Sigmoid colon (tissue), 4 donors: ENCODE measurements at regions not wholly inside any gene's neighbourhood (a gene's known extent, or its start where the extent isn't known, plus 50 kb on each side); places are given as distances from the start of the nearest gene placed in this dataset.

Experiments
- EP300 ChIP-seq, 4 donors: sonication (generic); formaldehyde crosslinking; IDR thresholded peaks; one replicate each; pipeline ENCODE4 v1.6.1; 2017; ENCODE audit warnings: antibody characterized with exemption in 4 of 4
- POLR2A ChIP-seq, 2 donors: fragments of 450-650 bp; IDR thresholded peaks; one replicate each; pipeline ENCODE4 v1.6.1; 2016; ENCODE audit warnings: antibody characterized with exemption in 2 of 2, mild to moderate bottlenecking in 2 of 2, moderate library complexity in 2 of 2
- TF ChIP-seq, protein P1 (sequence below), 4 experiments: fragments of 450-650 bp in 3 of 4; fragments of 200-600 bp in 1 of 4; IDR thresholded peaks; one replicate each; pipeline ENCODE4 v1.5.1; 2016 to 2019; ENCODE audit warnings: antibody characterized with exemption in 4 of 4, mild to moderate bottlenecking in 3 of 4, moderate library complexity in 2 of 4

- TF ChIP-seq EP300 (IDR thresholded peaks at IDR 0.05), result no peak
- no peak for TF ChIP-seq POLR2A (IDR thresholded peaks at IDR 0.05)
- TF ChIP-seq, protein P1, sequence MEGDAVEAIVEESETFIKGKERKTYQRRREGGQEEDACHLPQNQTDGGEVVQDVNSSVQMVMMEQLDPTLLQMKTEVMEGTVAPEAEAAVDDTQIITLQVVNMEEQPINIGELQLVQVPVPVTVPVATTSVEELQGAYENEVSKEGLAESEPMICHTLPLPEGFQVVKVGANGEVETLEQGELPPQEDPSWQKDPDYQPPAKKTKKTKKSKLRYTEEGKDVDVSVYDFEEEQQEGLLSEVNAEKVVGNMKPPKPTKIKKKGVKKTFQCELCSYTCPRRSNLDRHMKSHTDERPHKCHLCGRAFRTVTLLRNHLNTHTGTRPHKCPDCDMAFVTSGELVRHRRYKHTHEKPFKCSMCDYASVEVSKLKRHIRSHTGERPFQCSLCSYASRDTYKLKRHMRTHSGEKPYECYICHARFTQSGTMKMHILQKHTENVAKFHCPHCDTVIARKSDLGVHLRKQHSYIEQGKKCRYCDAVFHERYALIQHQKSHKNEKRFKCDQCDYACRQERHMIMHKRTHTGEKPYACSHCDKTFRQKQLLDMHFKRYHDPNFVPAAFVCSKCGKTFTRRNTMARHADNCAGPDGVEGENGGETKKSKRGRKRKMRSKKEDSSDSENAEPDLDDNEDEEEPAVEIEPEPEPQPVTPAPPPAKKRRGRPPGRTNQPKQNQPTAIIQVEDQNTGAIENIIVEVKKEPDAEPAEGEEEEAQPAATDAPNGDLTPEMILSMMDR (IDR thresholded peaks at IDR 0.05), result no peak
These were observed 91.0 kb upstream of the CDH19 start for GRCh38 chr18:66694852-66695251.
